ENCODE measurements at regions not wholly inside any gene's neighbourhood (a gene's known extent, or its start where the extent isn't known, plus 50 kb on each side); places are given as distances from the start of the nearest gene placed in this dataset.

DNA sequence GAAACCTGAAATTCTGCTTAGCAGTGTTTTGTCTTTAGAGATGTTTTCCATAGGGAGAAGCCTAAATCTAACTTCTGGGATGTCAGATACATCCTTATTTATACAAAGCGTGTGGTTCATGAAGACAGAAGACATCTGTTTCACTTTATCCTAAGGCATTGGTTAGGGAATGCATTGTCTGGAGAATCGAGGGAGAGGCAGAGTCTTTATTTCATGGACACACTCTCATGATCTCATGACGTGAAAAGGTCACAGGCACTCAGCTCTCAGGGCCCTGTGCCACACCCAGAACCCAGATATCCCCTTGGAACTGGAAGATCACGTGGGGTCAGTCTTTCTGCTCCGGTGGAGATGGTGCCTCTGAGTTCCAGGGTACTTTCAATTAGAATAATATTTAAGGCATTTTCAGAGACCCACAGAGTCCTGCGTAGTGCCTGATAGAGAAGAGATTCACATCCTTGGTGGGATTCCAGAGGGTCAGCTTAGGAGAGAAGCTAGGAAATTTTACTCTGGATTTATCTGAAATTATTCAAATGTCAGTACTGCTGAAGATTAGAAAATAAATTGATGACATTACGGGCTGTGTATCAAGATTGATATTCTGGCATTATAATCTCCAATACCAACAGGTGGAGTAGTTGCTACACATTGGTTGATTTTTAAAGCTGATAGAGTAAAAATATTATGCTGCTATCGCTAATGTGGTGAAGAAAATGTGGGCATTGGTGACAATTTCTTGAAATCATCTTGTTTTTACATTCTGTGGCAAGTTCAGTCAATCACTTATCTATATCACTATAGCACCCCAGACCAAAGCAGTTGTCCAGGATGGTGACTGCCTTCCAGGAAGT, 378.3 kb downstream of the MTRR start:
- no peak for DNase-seq (ENCODE audit: low read depth)
- no peak for TF ChIP-seq CTCF (IDR thresholded peaks at IDR 0.05; ENCODE audit: control insufficient read depth, insufficient read depth, low read depth, low read length, missing control alignments)

GRCh38 chr5:8253376-8253775, 384.4 kb downstream of the MTRR start:
- DNase-seq (ENCODE audit: low read depth) = no peak
- no peak for TF ChIP-seq CTCF (IDR thresholded peaks at IDR 0.05; ENCODE audit: control insufficient read depth, insufficient read depth, low read depth, low read length, missing control alignments)
- no peak overlapping the region for H3K4me3 ChIP-seq (ENCODE audit: control insufficient read depth, low read depth, low read length)

More for the DNA sequence above, 378.3 kb downstream of the MTRR start:
- H3K4me3 ChIP-seq (ENCODE audit: control insufficient read depth, low read depth, low read length) = no peak overlapping the region

DNA sequence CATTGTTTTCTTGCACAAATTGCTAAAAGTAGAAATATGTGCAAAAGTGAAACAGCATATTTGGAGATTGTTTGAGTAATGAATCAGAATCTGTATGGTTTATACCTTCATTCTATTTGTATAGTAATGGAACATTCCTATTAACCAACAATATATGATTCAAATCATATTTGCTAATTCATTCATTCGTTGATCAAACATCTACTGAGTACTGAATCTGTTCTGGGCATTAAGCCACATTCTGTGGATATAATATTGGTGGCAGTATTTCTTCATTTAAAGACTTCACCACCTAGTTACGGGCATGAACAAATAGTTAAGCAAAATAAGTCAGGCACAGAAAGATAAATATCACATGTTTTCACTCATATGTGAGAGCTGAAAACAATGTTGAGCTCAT, 385.7 kb downstream of the MTRR start:
- no peak for TF ChIP-seq CTCF (IDR thresholded peaks at IDR 0.05; ENCODE audit: control insufficient read depth, insufficient read depth, low read depth, low read length, missing control alignments)
- no peak overlapping the region for H3K4me3 ChIP-seq (ENCODE audit: control insufficient read depth, low read depth, low read length)
- no peak for DNase-seq (ENCODE audit: low read depth)

- no peak for DNase-seq (ENCODE audit: low read depth)
- TF ChIP-seq CTCF (IDR thresholded peaks at IDR 0.05; ENCODE audit: control insufficient read depth, insufficient read depth, low read depth, low read length, missing control alignments) = no peak
- no peak overlapping the region for H3K4me3 ChIP-seq (ENCODE audit: control insufficient read depth, low read depth, low read length)
These were observed 389.9 kb downstream of the MTRR start for GRCh38 chr5:8258801-8259200.

GRCh38 chr5:8270246-8270645, 401.3 kb downstream of the MTRR start:
- TF ChIP-seq CTCF (IDR thresholded peaks at IDR 0.05; ENCODE audit: control insufficient read depth, insufficient read depth, low read depth, low read length, missing control alignments) = no peak
- DNase-seq (ENCODE audit: low read depth) = no peak
- no peak overlapping the region for H3K4me3 ChIP-seq (ENCODE audit: control insufficient read depth, low read depth, low read length)

DNA sequence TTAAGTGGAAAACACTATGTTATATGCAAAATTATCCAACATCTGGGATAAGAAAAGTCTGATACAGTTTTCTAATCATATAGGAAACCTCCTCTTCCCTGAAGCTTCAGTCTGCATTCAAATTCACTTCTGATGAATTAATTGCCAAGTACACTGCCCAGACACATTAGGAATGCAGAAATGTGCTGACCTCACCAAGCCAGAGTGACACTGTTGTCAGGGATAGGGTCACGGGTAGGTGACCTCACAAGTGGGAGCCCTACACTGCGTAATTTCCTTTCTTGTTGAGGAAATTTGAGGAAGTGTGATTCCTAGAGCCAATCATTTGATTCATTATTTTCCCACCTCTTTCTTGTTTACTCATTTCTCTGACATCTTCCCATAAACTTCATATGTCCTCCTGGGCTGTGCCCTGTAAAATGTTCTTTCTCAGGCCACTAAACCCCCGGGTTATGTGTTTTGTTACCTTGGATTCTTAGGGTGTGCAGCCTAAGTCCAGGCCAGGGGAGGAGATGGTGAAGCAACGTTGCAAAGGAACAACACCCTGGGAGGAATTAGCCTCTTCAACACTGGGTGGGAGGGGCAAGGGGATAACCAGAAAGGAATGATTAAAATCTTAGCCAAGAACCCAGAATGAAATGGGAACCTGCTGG, 411.9 kb downstream of the MTRR start:
- no peak for TF ChIP-seq CTCF (IDR thresholded peaks at IDR 0.05; ENCODE audit: control insufficient read depth, insufficient read depth, low read depth, low read length, missing control alignments)
- no peak overlapping the region for H3K4me3 ChIP-seq (ENCODE audit: control insufficient read depth, low read depth, low read length)
- no peak for DNase-seq (ENCODE audit: low read depth)
